NT2/D1 (cell line): ENCODE measurements at regions not wholly inside any gene's neighbourhood (a gene's known extent, or its start where the extent isn't known, plus 50 kb on each side); places are given as distances from the start of the nearest gene placed in this dataset.

Experiments used
- SUZ12 ChIP-seq: IDR thresholded peaks from 2 replicates; pipeline ENCODE4 v1.6.1; 2011; ENCODE audit not compliant: insufficient read length, insufficient read depth; ENCODE audit errors: extremely low read depth
- ZNF274 ChIP-seq: IDR thresholded peaks from 2 replicates; pipeline ENCODE4 v1.6.1; 2011; ENCODE audit warnings: mild to moderate bottlenecking, low read depth, low read length

DNA sequence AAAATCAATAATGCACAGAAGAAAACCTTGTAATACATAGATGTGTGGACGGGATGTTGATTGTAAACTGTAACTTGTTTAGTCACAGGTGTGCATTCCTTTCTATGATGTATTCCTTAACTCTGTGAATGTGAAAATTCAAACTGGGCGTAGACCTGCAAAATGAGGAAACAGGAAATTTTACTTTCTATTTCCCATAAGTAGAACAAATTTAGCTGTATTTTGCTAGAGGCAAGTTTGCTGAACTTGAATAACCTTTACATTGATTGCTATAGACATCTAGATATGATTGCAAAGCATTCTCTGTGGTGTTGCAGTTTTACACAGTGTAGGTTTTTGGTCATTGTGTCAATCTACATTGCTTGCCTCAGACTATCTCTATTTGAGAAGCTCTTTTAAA lies 368.4 kb upstream of the MAN1A1 start:
- TF ChIP-seq ZNF274: no peak
- TF ChIP-seq SUZ12: no peak
